HG02973 (cell line): ENCODE measurements at regions not wholly inside any gene's neighbourhood (a gene's known extent, or its start where the extent isn't known, plus 50 kb on each side); places are given as distances from the start of the nearest gene placed in this dataset.

ENCODE experiments used
- ATAC-seq: cut with Tn5 transposase; IDR thresholded peaks from one replicate; pipeline ENCODE4 v1.9.1; 2021; ENCODE audit warnings: moderate library complexity; ENCODE audit not compliant: unreplicated experiment

DNA sequence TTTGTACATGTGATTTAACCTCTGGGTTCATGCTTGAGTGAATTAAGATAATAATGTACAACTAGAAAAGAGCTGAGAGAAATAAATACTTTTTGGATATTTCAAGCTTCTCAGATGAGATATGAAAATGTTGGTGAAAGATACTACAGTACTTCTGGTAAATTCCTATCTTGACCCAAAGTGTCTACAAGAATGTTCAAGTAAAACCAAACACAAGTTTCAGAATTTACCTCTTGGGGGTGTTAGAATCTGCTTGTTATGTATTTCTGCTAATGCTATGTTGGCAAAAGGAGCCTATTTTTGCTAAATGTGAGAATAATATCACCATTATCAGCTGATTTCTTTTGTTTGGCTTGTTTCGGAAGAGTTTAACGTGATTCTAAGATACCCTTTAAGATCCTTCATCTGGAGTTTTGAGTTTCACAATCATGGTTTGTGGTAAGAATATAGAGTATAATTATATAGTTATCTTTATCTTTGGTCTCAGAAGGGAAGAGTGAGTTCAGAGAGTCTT is 388.5 kb downstream of the LMO4 start:
- no peak for ATAC-seq

DNA sequence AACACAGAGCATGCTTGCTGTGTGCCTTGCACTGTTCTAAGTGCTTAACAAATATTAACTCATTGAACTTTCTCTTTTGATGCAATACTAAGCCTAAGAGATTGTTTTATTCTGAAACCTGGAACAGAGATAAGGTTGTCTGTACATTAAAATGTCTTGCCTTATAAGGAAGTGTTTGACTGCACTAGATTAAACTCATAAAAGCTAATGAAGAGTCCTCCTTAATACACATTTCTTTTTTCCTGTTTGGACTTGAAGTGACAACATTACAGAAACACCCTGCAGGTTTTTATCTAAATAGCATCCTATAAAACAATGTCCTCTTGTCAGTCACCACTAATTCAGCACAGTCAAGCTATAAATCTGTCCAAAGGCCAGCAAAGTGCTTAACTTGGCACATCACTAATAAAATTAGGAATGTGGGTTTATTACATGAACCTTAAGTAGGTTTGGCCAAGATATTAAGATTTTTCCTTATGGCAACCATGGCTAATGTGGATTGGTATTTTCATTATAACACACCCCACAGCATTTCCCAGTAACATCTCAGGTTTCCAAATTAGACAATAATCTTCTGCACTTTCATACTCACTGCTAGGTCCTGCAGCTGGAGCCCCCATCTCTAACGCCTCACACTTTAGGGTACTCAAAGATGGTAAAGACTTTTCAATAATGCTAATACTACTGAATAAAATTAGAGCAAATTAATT is 389.7 kb downstream of the LMO4 start:
- no peak for ATAC-seq

DNA sequence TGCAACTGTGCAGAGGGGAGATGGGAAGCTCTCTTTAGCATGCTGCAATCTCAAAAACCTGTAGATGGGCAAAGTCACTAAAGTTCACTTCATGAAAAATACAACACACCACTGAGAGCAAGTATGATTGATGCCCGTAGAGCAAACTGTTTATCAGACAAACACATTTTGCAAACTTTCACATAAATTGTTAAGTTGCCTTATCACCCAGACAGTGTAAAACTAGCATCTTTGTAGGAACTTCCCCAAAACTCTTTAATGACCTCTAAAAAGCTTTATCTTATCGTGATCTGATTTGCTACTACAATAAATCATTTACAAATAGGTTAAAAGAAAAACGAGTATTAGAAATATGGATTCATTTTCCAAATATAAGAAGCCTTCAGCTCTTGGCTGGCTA is 391.0 kb downstream of the LMO4 start:
- no peak for ATAC-seq

DNA sequence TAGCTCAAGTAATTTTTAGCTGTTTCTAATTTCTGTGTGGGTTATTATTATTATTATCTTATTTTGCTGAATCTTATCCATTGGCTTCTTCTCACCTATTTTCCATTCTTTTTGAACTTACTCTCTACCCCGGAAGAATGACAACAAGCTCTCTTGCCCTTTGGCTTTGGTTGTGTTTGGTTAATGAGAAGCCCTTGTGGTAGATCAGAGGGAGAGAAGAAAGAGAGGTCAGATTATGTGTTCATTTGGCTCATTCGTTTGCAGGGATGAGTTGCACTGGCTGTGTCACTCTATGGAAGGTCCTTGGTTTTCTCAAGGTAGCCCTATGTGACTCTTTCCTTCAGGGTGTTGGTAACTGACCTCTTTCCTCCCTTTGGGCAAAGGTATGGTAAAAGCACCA is 391.9 kb downstream of the LMO4 start:
- no peak for ATAC-seq

DNA sequence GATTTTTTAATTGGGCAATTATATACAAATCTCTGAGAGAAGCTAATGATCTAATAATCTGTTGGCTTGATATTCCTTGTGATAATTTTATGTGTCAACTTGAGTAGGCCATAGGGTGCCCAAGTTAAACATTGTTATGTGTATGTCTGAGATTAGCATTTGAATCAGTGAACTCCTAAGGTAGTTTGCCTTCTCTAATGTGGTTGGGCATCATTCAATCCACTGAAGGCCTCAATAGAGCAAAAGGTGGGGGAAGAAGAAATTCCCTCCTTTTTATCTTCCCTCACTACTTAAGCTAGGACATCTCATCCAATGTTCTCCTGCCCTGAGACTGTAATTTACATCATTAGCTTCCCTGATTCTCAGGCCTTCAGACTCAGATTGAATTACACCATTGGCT is 394.5 kb downstream of the LMO4 start:
- no peak for ATAC-seq

DNA sequence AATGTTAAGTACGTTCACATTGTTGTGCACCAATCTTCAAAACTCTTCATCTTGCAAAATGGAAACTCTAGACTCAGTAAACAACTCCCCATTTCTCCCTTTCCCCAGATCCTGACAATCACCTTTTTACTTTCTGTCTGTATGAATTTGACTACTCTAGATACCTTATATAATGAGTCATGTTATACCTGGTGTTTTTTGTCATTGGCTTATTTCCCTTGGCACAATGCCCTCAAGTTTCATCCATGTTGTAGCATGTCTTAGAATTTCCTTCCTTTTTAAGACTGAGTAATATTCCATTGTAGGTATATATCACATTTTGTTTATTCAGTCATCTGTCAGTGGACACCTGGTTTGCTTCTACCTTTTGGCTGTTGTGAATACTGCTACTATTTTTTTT is 399.5 kb downstream of the LMO4 start:
- no peak for ATAC-seq

DNA sequence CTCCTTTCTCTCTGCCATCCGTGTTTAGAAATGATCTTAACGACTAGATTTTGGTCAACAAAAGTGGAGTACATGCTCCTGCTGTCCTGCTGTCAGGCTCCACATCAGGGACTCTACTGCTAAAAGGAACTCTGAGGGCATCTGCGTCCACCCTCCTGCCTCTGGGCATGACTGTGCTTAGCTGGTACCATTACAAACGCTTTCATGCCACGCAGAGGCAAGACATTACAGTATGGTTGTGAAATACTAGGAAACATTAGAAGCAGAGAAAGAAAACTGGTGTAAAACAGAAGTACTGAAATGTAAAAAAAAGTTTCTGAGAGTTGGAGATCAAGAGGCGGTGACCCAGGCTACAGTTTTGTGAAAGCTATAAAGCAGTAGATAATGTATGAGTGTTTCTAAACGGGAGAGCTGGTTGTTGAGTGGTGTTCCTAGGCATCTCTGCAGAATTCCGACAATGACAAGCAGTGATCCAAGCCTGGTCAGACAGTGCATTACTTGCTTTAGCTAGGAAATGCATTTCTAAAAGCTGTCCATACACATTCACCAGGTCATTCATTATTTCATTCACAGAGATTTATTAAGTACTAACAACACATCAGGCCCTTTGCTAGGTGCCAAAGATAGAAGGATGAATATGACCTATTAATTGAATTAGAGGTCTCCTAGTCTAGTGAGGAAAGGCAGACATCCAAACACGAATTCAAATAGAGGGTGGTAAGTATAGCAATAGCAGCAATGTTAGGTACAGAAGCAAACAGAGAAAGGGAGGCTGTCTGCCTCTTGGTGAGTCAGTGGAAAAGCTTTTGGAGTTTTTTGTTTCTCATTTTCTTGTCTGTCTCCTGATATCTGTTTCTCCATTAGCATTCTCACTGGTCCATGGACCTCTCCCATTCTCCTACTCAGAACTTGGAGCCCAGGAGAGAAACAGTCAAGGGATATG is 401.9 kb downstream of the LMO4 start:
- ATAC-seq = no peak

DNA sequence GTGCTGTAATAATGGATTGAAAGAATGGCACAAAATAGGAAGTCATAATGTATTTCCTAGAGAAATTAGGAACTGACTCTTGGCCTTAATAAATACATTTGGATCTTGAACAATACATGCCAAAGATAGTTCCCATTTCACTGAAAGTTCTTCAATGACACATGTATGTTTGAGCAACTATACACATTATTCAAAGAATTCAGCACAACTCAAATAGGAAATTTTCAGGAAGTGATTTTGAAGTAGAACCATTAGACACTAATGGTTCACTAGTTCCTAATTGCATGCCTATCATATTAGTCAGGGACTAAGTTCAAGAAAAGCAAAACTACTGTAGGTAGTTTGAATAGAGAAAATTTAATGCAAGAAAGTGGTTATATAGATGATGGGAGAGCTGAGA is 404.7 kb downstream of the LMO4 start:
- ATAC-seq = no peak

DNA sequence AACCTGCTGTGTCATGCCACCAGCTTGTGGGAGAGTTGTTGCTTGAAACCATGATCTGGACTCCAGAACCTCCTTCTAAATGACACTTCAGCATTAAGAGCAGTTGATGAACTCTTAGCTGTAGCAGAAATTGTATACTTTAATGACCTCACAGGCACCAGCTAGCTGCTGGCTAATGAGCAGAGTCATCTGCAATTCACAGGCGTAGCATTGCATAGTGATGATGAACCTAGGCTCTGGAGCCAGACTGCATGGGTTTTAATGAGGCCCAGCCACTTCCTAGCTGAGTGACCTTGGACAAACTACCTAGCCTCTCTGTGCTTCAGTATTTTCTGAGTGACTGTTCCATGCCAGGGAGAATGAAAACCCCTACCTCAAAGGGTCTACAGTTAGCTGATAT is 407.1 kb downstream of the LMO4 start:
- no peak for ATAC-seq

DNA sequence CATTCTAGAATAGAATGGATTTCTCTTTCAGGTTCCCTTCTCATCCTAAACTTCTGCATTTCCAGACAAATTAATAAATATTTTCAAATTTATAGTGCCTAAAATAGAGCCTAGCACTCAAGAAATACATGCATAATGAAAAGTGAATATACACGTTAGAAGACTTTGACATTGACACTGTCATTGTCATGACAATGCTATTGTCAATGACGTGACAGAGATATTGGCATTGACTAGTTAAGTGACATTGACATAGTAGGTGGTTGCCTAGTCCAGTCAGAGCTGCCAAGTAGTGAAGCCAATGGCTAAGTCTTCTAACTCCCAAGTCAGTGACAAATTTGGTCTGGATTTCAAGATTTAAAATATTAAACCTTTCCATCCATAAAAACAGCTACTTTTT is 410.5 kb downstream of the LMO4 start:
- ATAC-seq = no peak

DNA sequence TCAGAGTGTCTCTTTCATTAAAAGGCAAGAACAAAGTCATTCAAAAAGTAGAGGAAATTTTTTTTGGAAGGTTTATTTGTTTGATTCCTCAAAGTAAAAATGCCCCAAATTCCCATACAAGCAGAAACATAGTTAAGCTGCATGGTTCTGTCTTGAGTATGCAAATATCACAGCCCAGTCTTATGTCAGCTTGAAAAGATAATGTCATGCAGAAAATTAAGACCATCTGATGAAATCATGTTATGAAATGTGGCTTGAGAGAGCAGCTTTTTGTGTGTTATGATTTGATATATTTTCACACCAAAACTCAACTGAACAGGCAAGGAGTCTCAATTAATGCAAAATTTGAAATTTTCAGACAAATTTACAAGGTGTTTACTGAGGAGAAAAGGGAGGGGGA is 411.0 kb downstream of the LMO4 start:
- no peak for ATAC-seq

DNA sequence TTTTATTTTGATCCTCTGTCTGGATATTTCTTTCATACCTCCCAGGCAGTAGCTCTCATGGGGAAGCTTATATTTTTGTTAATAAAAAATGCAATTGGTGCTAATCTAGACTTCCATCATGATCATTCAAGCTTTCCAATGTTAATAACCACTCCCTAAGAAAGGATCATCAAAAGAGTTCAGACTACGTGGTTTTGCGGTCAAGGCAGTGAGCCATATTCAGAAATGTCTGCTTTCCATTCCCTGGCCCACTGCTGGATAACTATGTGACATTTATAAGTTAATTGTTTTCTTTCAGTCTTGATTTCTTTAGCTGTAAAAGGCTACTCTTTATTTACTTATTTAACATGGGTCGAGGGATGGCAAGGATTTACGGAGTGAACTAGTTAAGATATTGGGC is 414.6 kb downstream of the LMO4 start:
- ATAC-seq = no peak

DNA sequence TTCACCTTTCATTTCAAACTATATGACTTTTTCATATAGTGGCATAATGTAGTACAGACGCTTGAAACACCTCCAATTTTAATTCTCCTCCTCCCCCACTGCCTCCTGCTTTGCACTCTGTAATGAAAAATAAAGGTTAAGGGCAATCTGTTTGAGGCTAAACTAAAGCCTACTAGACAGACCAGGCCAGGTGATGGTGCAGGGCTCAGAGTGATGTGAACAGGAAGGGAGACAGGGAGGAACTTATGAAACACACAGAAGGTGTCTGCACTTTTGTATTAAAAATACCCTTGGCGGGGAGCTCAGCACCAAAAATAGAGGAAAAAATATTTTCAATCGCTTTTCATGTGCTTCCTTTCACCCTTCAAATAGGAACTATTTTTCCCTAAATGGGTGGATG is 415.4 kb downstream of the LMO4 start:
- no peak for ATAC-seq

DNA sequence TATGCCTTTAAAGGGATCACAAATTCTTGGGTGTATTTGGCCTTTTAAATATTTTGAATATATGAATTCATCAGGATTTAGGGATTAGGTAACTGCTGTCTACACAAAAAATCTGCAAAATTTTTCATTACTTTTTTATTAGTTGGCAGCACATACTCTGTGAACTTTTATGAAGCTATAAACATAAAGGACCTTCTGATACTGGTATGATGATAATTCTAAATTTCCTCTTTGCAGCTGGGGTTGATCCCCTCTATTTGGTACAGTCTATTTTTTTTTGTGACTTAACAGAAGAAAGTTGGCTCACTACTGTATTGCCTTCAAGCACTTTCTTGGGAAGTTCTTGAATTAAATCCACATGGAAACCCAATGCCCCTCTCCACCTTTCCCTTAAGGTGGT is 416.1 kb downstream of the LMO4 start:
- no peak for ATAC-seq

DNA sequence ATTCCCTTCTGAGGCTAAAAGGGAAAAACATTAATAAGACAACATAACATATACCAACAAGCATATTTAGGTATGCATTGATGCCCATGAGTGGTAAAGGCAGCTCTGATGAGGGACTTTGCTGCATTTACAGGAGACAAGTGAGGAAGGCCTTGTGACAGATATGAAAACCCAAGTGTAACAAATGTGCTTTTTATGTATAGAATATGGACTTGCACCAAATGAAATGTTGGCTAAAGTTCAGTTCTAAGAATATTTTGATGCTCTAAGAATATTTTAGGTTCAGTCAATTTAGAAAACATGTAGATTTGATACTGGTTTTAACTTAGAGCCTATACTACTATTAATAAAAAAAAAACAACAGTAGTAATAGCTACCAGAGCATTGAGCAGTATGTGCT is 424.7 kb downstream of the LMO4 start:
- no peak for ATAC-seq

DNA sequence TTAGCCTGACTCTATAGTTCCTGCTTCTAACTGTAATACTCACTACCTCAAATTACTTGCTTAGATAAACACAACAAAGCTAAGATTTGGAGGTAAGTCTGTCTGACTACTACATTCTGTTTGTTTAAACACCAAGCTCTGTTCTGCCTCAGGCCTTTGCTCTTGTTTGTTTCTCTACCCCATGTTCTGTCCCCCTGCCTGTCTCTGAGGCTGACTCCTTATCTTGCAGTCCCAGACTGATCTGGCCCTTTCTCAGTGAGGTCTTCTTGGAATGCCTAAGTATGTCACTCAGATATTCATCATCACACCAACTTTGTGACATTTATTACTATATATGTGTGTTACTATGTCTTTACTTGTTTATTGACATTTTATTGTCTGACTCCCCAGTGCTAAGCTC is 425.5 kb downstream of the LMO4 start:
- ATAC-seq = no peak

DNA sequence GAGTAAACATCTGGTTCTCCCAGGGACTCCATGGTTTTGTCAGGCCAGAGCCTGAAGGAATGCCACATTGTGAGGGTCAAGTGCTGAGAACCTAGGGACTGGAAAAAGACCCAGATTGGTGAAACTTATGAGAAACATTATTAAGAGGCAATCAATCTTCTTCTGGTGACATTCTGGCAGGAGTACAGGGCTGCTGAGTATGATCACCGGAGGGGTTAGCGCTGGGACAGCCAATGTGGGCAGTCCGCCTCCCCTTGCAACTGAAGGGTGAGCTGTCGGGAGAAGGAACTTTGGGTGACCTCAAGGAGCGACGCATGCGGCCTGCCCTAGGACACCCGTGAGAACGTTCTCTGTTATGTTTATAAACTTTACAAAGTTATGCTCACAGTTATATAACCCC is 429.0 kb downstream of the LMO4 start:
- no peak for ATAC-seq

DNA sequence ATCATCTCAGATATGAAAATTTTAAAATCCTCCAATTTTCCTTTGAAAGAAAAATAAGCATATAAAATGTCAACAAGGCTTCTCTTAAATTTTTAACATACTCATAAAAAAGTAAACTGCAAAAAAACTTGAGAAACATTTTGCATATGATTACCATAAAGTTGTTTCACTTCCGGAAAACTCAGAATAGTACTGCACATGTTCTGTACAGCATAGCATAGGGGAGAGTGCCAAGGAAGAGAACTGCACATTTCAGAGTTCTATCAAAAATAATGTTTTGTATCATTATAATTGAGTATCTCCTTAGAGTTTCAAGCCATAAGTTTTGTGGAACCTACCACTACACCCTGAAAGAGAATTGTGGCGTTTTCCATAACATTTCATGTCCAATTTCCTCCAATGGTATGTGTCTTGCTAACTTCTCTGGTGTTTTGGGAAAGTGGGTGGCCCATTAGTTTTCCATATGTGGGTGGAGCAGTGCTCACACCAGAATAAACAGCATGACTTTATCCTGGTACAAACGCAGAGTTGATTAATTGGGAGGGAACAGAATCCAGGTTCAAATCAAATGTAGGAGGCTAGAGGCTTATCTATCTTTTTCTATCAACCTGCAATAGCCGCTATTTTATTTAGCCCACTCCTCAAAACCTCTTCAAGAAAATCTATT is 430.9 kb downstream of the LMO4 start:
- peak; percentile 56 for ATAC-seq

DNA sequence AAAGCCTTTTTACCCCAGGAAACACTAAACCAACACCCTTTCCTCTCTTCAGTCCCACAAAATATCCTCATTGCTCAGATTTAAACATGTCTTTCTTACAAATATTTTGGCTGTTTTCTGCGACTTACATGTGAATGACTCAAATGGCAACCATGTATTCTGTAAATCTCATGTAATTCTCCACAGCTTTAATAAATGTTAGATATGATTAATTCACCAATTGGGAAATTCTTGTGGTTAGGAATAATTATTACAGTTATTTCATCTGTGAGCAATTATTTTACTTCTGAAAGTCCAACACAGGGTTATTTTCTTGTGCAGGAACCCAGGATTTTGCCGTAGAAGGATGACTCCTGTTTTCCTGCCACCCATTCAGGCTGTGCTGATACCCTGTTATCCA is 431.5 kb downstream of the LMO4 start:
- ATAC-seq = no peak

DNA sequence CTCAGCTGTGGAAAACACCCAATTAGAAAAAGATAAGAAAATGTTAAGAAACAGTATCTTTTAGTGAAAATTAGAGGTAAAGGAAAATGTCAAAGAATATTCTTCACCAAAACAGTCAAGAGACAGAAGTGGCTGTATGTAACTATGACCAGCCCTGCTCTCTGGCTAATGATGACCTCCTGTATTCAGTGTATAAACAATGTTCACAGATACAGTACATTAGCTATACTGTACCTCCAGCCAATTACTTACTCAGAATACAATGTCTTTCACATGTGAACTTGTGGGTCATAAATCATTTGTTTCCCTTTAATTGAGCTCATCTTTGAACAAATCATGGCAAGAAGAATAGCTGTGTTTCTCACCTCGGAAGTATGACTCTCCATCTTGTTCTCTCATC is 432.0 kb downstream of the LMO4 start:
- no peak for ATAC-seq

DNA sequence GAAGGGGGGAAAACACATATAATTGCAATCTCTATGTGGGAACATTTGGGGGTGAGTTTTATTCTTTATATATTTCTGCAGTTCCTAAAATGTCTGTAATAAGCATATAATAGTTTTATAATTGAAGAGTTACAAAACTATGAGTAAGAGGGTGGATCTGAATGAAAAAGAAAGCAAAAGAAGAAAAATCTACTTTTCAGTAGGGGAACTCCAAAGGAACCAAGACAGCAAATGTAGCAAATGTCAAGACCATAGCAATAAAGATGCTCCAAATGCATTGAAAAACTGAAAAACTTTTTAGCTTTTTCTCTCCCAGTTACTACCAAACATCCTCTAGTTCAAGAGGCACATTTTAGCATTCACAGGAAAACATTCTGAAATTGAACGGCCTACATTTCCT is 434.8 kb downstream of the LMO4 start:
- ATAC-seq = no peak
